Endothelial cell of umbilical vein (primary cell): ENCODE measurements at regions not wholly inside any gene's neighbourhood (a gene's known extent, or its start where the extent isn't known, plus 50 kb on each side); places are given as distances from the start of the nearest gene placed in this dataset.

Experiments
- BruUV-seq: library from RNA; stranded (reverse); fragments of 400-500 nt; replicated peaks from 2 replicates; lab custom pipeline; 2021; lab: Mats Ljungman, UMichigan
- CTCF ChIA-PET: fragments of 300-600, 350-600 bp; sonication (Branson Sonifier 250); formaldehyde crosslinking; loops from one replicate; lab custom pipeline; 2021; ENCODE audit warnings: antibody characterized with exemption, inconsistent platforms; lab: Charles Lee
- POLR2A ChIA-PET: fragments of 300-600, 350-600 bp; sonication (Branson Sonifier 250); formaldehyde crosslinking; loops from one replicate; lab custom pipeline; 2021; ENCODE audit warnings: antibody characterized with exemption, inconsistent platforms; lab: Charles Lee
- DNase-seq: peaks from one replicate; pipeline ENCODE4 v3.0.0-alpha.2; 2011; ENCODE audit warnings: low read depth, low spot score
- FAIRE-seq: peaks from 2 replicates; lab custom pipeline; 2011; peaks lifted over from hg19 to GRCh38; lab: Jason Lieb, UNC
- H2AFZ ChIP-seq: 2 replicates; pipeline ENCODE4 v1.6.0; 2012; ENCODE audit warnings: low read depth, low read length, control low read depth, inconsistent platforms
- H3K27ac ChIP-seq: 2 replicates; pipeline ENCODE4 v1.5.1; 2011; ENCODE audit warnings: low read depth, mild to moderate bottlenecking, control low read depth, low read length, moderate library complexity; ENCODE audit not compliant: insufficient read depth
- H3K27me3 ChIP-seq, 2 experiments: 2 replicates each; pipeline versions ENCODE4 v1.6.0 to v1.6.1; 2011; ENCODE audit warnings: low read length in 2 of 2, mixed read lengths in 1 of 2; ENCODE audit not compliant: control insufficient read depth in 2 of 2, insufficient read depth in 2 of 2
- H3K36me3 ChIP-seq, 2 experiments: 2 replicates in 1 of 2; 3 replicates in 1 of 2; pipeline ENCODE4 v1.5.1; 2011; ENCODE audit warnings: low read length in 2 of 2, mild to moderate bottlenecking in 1 of 2, moderate library complexity in 1 of 2; ENCODE audit not compliant: control insufficient read depth in 2 of 2, insufficient read depth in 2 of 2; ENCODE audit errors: extremely low read depth in 1 of 2
- H3K4me1 ChIP-seq: 3 replicates; pipeline ENCODE4 v1.5.1; 2011; ENCODE audit warnings: mild to moderate bottlenecking, low read length; ENCODE audit not compliant: control insufficient read depth, insufficient read depth; ENCODE audit errors: extremely low read depth
- H3K4me2 ChIP-seq: 2 replicates; pipeline ENCODE4 v1.6.1; 2011; ENCODE audit warnings: low read length, control low read depth, mixed read lengths; ENCODE audit not compliant: insufficient read depth
- H3K4me3 ChIP-seq, 3 experiments: fragments of 200-600 bp in 1 of 3; sonication (generic), shearing (Covaris generic) in 1 of 3; replicated peaks in 1 of 3; 2 replicates each; pipeline ENCODE4 v1.5.1; 2011 to 2016; ENCODE audit warnings: control low read depth in 3 of 3, low read length in 3 of 3, mild to moderate bottlenecking in 2 of 3, inconsistent platforms in 1 of 3, low read depth in 1 of 3, moderate library complexity in 1 of 3; ENCODE audit not compliant: insufficient read depth in 1 of 3
- H3K79me2 ChIP-seq: 2 replicates; pipeline ENCODE4 v1.6.0; 2012; ENCODE audit warnings: low read length, inconsistent platforms; ENCODE audit not compliant: control insufficient read depth, insufficient read depth
- H3K9ac ChIP-seq: replicated peaks from 2 replicates; pipeline ENCODE3; 2011; ENCODE audit warnings: low read length, control low read depth; ENCODE audit not compliant: insufficient read depth; ENCODE audit errors: extremely low read depth
- H3K9me1 ChIP-seq: replicated peaks from 3 replicates; pipeline ENCODE4 v1.6.0; 2011; ENCODE audit warnings: mild to moderate bottlenecking, low read length; ENCODE audit not compliant: control insufficient read depth, insufficient read depth; ENCODE audit errors: extremely low read depth
- H3K9me3 ChIP-seq: replicated peaks from 2 replicates; pipeline ENCODE4 v1.5.1; 2012; ENCODE audit warnings: low read length, inconsistent platforms; ENCODE audit not compliant: control insufficient read depth, insufficient read depth
- H4K20me1 ChIP-seq: replicated peaks from 2 replicates; pipeline ENCODE3; 2011; ENCODE audit warnings: mild to moderate bottlenecking, low read length; ENCODE audit not compliant: control insufficient read depth, insufficient read depth; ENCODE audit errors: extremely low read depth
- EZH2 ChIP-seq: IDR thresholded peaks from 2 replicates; pipeline ENCODE4 v1.6.1; 2012; ENCODE audit warnings: borderline replicate concordance, low read depth, mild to moderate bottlenecking, moderate library complexity, low read length, inconsistent platforms; ENCODE audit not compliant: severe bottlenecking
- FOS ChIP-seq: IDR thresholded peaks from 2 replicates; pipeline ENCODE4 v1.6.1; 2011; ENCODE audit warnings: mild to moderate bottlenecking, low read length, moderate library complexity, borderline replicate concordance; ENCODE audit not compliant: insufficient read depth
- GATA2 ChIP-seq: IDR thresholded peaks from 2 replicates; pipeline ENCODE4 v1.7.0; 2011; ENCODE audit warnings: low read depth, mild to moderate bottlenecking, moderate library complexity, mixed read lengths, low read length; ENCODE audit not compliant: insufficient read length, insufficient read depth
- JUN ChIP-seq: IDR thresholded peaks from 2 replicates; pipeline ENCODE4 v1.6.1; 2011; ENCODE audit warnings: borderline replicate concordance, low read depth; ENCODE audit not compliant: insufficient read length, insufficient read depth
- MAX ChIP-seq: IDR thresholded peaks from 2 replicates; pipeline ENCODE4 v1.6.1; 2011; ENCODE audit not compliant: insufficient read depth, insufficient read length
- MYC ChIP-seq: IDR thresholded peaks from one replicate; pipeline ENCODE4 v1.6.1; 2011; ENCODE audit warnings: mild to moderate bottlenecking, low read depth, low read length
- POLR2A ChIP-seq: IDR thresholded peaks from 2 replicates; pipeline ENCODE4 v1.6.1; 2012; ENCODE audit warnings: low read depth, mild to moderate bottlenecking, control low read depth, low read length
- POLR2AphosphoS5 ChIP-seq: IDR thresholded peaks from 2 replicates; pipeline ENCODE4 v1.6.1; 2012; ENCODE audit warnings: low read depth, mild to moderate bottlenecking, control low read depth, low read length, moderate library complexity; ENCODE audit not compliant: insufficient read depth
- dilution Hi-C: fragments of 300-500 bp; cut with MboI; formaldehyde crosslinking; loops from one replicate; pipeline ENCODE4 v1.15.0; 2019; ENCODE audit warnings: low sequenced_read_pairs; ENCODE audit not compliant: extremely low pct_ligation_motif_present
- intact Hi-C: fragments of 100-400 bp; cut with micrococcal nuclease; formaldehyde crosslinking; loops from one replicate; pipeline ENCODE4 v1.10.0; 2022
- TF ChIP-seq, protein P1 (sequence below), 2 donors: IDR thresholded peaks; 1 replicate in 1 of 2; 2 replicates in 1 of 2; pipeline ENCODE4 v1.5.1; 2011; ENCODE audit warnings: low read length in 2 of 2, mild to moderate bottlenecking in 2 of 2, moderate library complexity in 2 of 2, control low read depth in 1 of 2, inconsistent platforms in 1 of 2, low read depth in 1 of 2; ENCODE audit not compliant: insufficient read depth in 1 of 2; ENCODE audit errors: extremely low read depth in 1 of 2

DNA sequence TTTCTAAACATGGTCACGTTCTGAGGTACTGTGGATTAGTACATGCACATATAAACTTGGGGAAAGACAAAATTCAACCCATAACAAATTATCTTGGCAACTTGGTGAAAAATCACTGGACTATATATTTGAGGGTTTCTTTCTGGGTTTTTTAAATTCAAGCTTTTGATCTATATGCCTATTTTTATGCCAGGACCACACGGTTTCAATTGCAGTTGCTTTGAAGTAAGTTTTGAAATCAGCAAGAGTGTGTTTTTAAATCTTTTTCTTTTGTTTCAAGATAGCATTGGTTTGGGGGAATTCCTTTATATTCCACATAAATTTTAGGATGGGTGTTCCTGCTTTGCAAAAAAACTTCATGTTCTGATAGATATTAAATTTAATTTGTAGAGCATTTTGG, 406.4 kb upstream of the VWC2 start:
- intact Hi-C loops, result no loop called here
- H2AFZ ChIP-seq, result no peak overlapping the region
- H3K9ac ChIP-seq, result no peak overlapping the region
- no peaks in the 10 kb centered on the region for H3K27me3 ChIP-seq
- H3K27ac ChIP-seq, result no peak overlapping the region
- H3K9me3 ChIP-seq, result no peaks in the 10 kb centered on the region
- no peak overlapping the region for H3K4me3 ChIP-seq
- POLR2A ChIA-PET, result no interaction called here
- H3K79me2 ChIP-seq, result no peaks in the 10 kb centered on the region
- FAIRE-seq (no peak), DNase-seq (no peak)
- no TSS peak for BruUV-seq
- no peaks in the 10 kb centered on the region for H3K4me1 ChIP-seq
- dilution Hi-C loops, result no loop called here
- CTCF ChIA-PET, result no interaction called here
- no peaks in the 10 kb centered on the region for H4K20me1 ChIP-seq
- no peaks in the 10 kb centered on the region for H3K9me1 ChIP-seq
- no peak overlapping the region for H3K4me2 ChIP-seq
- H3K36me3 ChIP-seq, result no peaks in the 10 kb centered on the region
- TF ChIP-seq GATA2 (no peak), EZH2 (no peak), POLR2A (no peak), JUN (no peak), FOS (no peak), MYC (no peak), MAX (no peak), POLR2AphosphoS5 (no peak)
- TF ChIP-seq, protein P1, sequence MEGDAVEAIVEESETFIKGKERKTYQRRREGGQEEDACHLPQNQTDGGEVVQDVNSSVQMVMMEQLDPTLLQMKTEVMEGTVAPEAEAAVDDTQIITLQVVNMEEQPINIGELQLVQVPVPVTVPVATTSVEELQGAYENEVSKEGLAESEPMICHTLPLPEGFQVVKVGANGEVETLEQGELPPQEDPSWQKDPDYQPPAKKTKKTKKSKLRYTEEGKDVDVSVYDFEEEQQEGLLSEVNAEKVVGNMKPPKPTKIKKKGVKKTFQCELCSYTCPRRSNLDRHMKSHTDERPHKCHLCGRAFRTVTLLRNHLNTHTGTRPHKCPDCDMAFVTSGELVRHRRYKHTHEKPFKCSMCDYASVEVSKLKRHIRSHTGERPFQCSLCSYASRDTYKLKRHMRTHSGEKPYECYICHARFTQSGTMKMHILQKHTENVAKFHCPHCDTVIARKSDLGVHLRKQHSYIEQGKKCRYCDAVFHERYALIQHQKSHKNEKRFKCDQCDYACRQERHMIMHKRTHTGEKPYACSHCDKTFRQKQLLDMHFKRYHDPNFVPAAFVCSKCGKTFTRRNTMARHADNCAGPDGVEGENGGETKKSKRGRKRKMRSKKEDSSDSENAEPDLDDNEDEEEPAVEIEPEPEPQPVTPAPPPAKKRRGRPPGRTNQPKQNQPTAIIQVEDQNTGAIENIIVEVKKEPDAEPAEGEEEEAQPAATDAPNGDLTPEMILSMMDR (IDR thresholded peaks at IDR 0.05; ENCODE audit: extremely low read depth in 1 of 2, insufficient read depth in 1 of 2, low read depth in 1 of 2, low read length in 2 of 2), result no peak
